ENCODE measurements at regions not wholly inside any gene's neighbourhood (a gene's known extent, or its start where the extent isn't known, plus 50 kb on each side); places are given as distances from the start of the nearest gene placed in this dataset.

DNA sequence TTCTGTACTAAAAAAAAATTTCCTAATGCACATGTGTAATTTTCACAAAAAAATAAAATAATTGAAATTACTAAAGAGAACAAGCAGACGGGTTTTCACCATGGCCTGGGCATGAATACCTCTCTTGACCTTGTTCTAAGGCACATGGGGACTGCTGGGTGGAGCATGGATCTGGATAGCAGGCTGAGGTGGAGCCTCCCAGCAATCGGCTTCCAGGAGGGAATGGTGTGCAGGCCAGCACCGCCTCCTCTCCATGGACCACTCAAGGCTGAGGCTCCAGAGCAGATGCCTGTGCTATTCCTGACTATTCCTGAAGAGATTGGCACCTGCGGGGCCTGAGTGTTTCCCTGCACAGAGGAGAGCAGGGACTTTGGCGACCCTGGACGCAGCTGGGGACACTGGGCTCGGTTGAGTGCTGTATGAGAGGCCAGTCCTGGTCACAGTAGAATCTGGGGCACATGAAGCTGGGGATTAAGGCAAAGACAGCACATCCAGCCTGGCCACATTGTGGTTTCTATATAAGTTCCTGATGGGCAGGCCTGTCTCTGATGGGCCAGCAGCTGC, 963.6 kb downstream of the BRD1 start:
- FAIRE-seq (no peak), DNase-seq (ENCODE audit: low spot score) (no peak)

DNA sequence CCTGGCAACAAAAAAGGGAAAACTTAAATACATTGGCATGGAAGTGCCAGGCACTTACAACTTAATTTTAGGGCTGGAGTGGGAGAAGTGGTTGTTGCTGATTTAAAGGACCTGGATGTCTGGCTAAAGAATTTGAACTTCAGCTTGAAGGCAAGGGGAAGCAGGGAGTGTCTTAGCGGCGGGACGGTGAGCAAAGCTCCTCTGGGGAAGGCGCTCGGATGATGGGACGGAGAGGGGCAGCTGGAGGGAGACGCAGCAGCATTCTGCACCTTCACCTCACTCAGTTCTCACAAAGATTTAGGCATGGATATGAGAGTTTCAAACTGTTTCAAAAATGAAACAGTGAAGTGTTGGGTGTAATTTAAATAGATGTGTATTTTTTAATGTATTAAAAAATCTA, 967.1 kb downstream of the BRD1 start:
- FAIRE-seq (no peak), DNase-seq (ENCODE audit: low spot score) (no peak)

DNA sequence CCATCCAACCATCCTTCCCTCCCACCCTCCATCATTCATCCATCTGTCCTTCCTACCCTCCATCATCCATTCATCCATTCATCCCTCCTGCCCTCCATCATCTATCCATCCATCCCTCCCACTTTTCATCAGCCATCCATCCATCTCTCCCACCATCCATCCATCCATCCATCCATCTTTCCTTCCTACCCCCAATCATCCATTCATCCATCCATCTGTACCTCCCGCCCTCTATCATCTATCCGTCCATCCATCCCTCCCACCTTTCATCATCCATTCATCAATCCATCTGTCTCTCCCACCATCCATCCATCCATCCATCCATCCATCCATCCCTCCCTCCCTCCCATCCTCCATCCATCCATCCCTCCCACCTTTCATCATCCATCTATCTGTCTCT, 968.8 kb downstream of the BRD1 start:
- peak; percentile 91 for FAIRE-seq
- no peak for DNase-seq (ENCODE audit: low spot score)

DNA sequence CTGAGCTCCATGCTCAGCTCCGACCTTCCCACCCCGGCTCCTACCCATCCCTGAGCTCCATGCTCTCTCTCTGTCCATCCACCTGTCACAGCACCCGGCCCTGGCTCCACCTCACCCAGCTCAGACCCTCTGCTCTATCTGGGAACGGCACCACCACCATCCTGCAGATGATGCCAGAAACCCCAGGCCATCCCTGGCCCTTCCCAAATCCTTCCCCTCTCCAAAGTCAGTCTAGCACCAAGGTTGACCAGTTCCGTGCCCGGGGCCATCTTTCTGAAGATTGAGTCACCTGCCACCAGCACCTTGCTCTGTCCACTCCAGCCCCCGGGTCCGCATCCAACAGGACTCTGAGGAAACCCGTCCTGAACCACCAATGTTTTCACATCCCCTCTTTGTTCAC, 969.6 kb downstream of the BRD1 start:
- FAIRE-seq = no peak
- DNase-seq (ENCODE audit: low spot score) = no peak

DNA sequence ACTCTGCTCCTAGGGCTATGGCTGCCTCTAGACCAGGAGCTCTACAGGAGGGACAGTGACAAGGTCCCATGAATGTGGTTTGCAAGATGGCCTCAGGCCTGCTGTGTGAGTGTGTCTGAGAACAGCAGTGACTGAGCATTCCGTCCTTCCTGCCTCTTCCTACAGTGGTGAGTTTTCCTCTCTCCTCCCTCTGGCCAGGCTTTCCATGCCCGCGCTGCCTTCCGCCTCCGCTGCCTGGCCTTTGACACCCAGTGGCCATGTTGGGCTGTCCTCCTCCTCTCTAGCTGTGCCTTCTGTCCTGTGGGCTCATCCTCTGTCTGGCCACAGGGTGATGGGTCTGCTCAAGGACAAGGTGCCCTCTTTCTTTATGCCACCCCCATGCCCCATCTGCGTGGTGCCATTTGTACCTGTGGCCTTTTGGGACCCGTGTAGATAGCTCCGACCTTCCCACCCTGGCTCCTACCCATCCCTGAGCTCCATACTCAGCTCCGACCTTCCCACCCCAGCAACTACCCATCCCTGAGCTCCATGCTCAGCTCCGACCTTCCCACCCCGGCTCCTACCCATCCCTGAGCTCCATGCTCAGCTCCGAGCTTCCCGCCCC, 970.4 kb downstream of the BRD1 start:
- no peak for FAIRE-seq

DNA sequence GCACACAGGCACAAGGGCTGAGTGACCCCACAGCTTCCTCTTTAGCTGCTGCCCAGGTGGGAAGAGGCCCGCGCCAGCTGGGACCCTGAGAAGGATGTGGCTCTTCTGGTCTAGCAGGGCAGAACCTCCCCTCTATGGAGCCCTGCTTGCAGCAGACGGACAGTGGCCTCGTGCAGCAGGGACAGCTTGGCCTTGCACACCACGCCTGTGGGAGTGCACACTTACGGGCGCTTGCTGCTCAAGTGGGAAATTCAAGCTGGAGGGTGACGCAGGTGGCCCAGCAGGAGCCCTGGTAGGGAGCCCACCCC, 971.4 kb downstream of the BRD1 start:
- FAIRE-seq (no peak), DNase-seq (ENCODE audit: low spot score) (no peak)

More for the DNA sequence above, 970.4 kb downstream of the BRD1 start:
- DNase-seq (ENCODE audit: low spot score) = no peak

DNA sequence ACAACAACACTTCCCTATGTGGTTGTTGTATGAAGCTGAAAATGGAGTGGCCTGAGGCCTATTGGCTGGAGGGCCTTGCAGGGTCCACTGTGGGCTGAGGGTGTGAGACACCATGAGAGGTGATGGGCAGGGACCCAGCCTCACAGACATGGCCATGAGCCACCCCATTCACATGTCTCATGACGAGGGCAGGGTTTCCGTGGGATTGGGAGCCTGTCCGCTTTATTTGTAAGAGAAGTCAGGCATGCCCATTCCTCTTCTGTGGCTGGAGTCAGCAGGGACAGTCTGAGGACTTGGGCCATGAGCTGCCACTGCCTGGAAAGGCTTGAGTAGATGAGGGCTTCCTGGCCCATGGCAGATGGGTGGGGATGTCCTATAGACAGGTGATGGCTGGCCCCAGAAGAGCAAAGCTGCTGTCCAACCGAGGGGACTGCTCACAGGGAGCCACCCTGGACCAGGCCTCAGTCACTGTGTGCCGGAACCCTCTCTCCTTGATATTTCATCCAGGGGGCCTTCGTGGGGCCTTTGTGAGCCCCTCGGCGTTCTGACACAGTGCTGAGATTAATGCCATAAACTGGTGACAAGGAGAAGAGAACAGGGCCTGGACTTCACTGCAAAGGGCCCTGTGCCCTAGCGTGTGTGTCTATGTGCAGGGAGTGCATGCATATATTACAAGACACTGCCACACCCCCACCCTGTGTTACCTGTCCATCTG, 971.9 kb downstream of the BRD1 start:
- FAIRE-seq (no peak), DNase-seq (ENCODE audit: low spot score) (no peak)

DNA sequence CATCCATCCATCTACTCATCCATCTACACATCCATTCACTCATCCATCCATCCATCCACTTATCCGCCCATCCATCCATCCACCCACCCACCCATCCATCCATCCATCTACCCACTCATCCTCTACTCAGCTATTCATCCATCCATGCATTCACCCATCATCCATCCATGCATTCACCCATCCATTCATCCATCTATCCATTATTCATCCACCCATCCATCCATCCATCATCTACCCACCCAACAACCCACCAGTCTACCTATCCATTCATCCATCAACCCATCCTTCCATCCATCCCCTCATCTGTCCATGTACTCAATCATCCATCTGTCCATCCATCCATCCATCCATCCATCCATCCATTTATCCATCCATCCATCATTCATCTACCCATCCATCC, 972.7 kb downstream of the BRD1 start:
- FAIRE-seq = peak; percentile 50
- DNase-seq (ENCODE audit: low spot score) = no peak

DNA sequence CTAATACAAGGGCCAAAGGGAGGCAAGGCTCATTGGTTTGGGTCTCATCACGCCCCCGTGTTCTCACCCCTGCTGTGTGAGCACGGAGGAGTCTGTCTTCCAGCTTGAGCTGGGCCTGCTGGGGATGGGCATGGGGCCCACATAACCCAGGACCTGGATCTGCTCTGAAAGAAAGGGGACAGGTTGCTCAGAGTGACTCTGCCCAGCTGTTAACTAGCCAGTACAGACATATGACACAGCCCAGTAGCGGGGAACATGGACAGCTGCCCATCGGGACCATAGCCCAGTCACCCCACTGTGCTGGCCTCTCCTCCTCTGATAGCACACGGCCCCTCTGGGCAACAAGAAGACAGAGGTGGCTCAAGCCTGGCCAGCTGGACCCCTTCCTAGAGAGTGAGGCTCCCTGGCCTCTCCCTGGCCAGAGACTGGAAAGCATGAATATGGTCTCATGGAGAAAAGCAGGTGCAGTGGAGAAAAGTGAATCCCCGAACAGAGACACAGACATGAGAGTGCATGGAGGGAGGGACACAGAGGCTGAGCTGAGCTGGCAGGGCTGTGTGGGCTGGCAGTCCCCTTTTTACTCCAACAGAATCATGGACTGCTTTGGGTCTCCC, 973.9 kb downstream of the BRD1 start:
- FAIRE-seq (no peak), DNase-seq (ENCODE audit: low spot score) (no peak)

DNA sequence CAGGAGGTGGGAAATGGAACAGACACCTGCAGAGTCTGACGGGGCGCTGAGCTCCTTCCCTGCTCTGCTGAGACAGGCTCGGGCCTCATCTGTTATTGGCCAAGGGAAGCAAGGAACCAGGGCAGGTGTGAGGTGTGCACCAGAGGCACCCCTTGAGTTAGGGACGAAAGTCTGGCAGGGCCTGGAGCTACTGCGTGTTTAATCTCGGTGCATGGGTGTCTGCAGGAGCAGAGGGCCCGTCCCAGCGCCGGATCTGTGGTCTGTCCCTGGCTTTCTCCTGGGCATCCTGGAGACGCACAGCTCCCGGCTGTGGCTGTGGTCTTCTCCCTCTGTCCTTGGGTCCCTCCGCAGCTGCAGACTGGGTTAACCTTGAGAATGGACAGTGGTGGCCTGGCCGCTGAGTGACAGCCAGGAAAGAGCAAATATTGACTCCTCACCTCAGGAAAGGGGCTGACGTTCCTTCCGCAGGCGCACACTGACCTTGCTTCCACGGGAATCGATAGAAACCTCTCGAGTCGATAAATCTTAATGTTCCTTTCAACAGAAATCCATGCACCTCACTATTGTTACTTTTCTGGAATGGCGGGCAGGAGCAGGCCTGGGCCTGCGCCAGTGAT, 975.6 kb downstream of the BRD1 start:
- no peak for FAIRE-seq
- DNase-seq (ENCODE audit: low spot score) = no peak

DNA sequence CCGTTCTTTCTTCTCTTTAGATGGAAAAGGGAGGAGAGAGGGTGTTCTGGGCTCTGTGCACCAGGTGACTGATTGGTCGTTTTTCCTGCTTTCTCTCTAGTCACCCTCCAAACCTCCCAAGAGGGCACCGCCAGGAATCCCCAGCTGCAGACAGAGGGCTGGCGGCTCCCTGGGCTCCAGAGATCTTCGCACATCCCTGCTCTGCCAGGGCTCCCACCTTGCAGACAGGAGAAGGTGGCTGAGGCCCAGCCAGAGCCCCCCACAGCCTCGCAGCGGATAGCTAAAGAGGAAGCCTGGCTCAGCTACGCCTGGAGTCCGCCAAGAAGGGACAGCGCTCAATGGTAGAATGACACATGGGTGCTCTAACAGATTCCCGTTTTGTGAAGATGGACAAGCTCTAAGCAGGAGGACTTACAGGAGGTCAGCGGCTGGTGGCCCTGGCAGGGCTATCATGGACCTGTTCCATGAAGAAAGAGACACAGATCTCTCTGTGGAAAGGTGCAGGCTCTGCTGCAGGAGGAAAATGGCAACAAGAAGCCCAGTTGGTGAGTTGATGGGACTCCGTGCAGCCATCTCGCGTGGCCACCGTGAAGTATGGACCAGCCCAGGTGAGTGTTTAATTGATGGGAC, 976.9 kb downstream of the BRD1 start:
- FAIRE-seq = no peak
- DNase-seq (ENCODE audit: low spot score) = no peak

DNA sequence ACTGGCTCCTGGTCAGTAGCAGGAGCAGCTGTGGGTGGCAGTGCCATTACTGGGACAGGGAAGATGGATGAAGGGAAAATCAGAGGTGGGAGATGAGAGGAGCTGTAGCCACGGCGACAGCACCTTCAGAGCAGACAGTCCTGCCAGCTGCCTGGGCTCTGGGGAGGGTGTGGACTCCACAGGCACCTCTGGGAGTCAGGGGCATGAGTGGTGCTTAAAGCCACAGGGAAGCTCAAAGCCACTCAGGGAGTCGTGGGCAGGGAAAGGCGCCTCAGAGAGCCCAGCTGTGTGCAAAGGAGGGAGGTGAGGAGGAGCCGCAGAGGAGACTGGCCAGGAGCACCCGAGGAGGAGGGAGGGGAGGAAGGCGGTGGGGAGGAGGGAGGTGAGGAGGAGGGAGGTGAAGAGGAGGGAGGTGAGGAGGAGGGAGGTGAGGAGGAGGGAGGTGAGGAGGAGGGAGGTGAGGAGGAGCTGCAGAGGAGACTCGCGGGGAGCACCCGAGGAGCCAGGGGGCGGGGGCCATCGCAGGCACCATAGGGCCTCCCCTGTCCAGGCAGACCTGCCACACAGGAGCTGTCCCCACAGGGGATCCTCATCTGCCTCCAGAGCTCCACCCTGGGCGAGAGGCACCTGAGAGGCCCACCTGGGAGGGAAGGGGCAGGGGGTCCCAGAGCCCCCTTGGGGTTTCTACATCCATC, 977.6 kb downstream of the BRD1 start:
- peak; percentile 95 for FAIRE-seq
- DNase-seq (ENCODE audit: low spot score) = no peak

DNA sequence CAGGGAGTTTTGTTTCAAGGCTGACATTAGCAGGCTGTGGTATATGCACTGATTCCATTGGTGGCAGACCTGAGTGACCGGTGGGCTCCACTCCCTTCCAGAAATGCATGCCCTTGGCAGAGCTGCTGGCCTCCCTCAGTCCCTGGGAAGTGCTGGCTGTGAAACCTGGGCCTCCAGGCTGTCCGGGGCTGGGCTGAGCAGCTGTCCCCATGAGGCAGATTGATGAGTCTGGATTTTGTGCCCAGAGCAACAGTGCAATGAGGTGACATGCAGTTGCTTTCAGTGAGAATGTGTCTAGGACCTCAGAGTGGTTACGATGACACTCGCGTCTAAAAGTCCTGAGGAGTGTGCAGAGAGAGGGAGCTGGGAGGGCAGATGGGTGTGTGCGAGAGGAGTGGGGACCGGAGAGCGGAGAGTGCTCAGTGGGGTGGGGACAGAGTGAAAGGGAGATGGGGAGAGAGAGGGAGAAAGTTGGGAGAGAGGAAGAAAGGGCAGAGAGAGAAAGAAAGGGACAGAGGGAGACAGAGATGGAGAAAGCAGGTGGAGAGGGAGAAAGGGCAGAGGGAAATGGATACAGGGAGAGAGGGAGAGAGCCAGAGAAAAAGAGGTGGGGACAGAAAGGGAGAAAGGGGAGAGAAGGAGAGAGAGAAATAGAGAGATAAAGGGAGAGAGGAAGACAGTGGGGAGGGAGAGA, 978.3 kb downstream of the BRD1 start:
- DNase-seq (ENCODE audit: low spot score) = no peak
- no peak for FAIRE-seq

DNA sequence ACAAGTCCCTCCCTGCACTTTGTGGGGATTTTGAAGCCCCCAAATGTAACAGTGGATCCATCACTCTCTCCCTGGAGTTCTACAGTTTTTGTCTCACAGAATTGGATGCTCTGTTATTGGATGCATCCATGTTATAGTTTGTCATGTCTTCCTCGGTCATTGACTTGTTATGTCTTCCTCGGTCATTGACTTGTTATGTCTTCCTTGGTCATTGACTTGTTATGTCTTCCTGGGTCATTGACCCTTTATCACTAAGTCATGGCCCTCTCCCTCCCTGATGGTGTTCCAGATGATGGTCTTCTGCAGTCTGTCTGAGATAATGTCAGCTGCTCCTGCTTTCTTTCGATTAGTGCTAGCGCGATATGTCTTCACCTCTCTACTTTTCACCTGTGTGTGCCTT, 981.5 kb downstream of the BRD1 start:
- FAIRE-seq (no peak), DNase-seq (ENCODE audit: low spot score) (no peak)

DNA sequence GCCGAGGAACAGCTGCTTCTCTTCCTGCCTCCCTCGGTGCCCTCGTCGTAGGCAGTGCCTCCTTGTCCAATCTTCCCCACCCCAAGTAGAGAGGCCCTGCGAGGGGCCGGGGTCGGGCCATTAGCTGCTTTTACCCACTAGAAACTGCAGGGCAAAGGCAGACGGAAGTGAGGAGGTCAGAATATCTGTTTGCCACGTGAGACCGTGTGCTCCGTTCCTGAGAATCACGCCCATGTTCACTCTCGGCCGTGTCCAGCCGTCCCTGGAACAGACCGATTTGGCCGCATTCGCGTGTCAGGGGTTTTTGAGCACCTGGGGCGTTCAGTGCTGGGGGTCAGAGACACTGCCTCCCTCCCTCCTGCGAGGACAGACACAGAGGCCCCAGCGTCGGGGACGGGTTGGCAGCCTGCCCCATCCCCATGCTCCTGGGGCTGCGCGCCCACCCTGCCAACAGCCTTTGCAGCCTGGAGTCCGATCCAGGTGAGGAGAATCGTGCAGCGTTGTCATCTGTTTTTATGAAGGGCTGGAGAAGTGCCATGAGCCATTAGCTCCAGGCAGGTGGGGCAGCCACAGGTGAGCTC, 982.2 kb downstream of the BRD1 start:
- no peak for DNase-seq (ENCODE audit: low spot score)
- no peak for FAIRE-seq

DNA sequence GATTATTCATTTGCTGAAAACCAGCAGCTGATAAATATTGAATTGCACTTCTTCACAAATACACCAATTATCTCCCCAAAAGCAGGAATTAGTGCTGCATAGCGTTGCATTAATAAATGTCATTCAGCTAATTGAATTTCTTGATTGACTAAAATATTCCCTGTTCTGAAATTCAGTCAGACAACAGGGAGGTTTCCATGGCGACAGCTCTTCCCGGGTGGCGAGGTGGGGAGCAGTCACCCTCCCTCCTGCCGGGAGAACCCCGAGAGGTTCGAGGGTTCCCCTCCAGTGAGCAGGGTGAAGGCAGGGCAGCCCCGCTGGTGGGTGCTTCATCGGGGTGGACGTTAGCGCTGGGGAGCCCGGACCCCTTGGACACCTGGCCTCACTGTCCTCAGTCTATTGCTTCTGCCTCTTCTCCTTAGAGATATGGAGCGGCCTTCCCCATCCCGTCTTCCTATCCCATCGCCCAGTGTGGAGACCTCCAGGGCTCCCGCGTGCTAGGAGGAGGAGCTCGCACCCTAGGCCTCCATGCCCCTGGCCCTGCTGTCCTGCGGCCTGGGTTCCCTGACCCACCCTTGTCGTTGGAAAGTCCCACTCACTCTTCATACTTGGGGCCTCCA, 983.5 kb downstream of the BRD1 start:
- no peak for FAIRE-seq
- no peak for DNase-seq (ENCODE audit: low spot score)

DNA sequence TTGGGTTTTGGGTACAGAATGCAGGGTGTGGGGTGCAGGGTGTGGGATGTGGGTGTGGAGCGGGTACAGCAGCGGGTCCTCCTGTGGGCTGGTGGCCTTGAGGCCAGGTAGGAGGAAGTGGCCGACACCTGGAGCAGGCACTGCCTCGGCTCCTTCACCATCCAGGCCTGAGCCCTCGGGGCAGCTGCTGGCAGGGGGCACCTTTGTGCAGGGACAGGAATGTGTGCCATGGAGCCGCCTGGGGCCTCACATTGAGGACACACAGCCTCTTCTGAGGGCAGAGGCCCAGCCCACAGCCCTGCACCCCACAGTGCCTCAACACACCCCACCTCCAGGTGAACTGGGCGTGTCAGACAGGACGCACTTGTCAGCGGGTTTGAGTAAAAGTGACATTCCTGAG, 984.0 kb downstream of the BRD1 start:
- FAIRE-seq = no peak
- no peak for DNase-seq (ENCODE audit: low spot score)

DNA sequence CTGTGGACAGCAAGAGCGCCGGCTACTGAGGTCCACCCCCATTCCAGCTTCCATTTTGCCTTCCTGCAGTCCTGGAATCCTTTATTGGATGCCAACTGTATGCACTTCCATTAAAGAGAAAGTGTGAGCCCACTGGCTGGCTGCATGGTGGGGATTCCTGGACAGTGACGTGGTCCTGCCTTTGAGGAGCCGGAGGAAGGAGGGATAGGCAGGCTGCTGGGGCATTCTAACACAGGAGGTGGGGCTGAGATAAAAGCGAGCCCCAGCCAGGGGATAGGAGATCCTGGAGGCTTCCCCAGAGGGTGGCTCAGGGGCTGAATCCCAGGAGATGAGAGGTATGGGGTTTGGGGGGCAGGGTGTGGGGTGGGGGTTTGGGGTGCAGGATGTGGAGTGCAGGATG, 984.7 kb downstream of the BRD1 start:
- FAIRE-seq = no peak
- no peak for DNase-seq (ENCODE audit: low spot score)

DNA sequence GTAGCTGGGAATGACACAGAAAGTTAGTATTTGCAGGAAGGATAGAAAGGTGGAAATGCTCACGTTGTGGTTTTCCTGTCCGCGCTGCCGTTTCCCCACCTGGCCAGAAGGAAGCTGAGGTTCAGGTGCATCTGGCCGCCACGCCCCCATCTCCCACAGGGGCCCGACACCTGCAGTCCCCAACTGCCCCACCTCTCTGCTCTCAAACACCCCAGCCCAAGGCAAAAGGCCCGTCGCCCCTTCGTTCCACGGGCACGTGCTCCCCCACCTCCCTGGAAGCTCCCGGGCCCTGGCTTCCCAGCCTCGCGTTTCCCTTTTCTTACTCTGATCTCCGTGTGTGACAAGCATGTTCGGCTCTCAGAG, 985.1 kb downstream of the BRD1 start:
- FAIRE-seq (no peak), DNase-seq (ENCODE audit: low spot score) (no peak)
